GM12875 (cell line): ENCODE measurements at regions not wholly inside any gene's neighbourhood (a gene's known extent, or its start where the extent isn't known, plus 50 kb on each side); places are given as distances from the start of the nearest gene placed in this dataset.
"Not testable (repeated sequence)": the region's sequence is repeated elsewhere in the genome, so short reads cannot be mapped to it uniquely, and the experiment has no call there.

Experiments used
- H3K4me3 ChIP-seq: one replicate; pipeline ENCODE4 v1.5.1; 2011; ENCODE audit warnings: low read depth, low read length, control low read depth
- TF ChIP-seq, protein P1 (sequence below): IDR thresholded peaks from 2 replicates; pipeline ENCODE4 v1.5.1; 2011; ENCODE audit warnings: low read depth, mild to moderate bottlenecking, control low read depth, inconsistent platforms, low read length, moderate library complexity, borderline replicate concordance; ENCODE audit not compliant: insufficient read depth

DNA sequence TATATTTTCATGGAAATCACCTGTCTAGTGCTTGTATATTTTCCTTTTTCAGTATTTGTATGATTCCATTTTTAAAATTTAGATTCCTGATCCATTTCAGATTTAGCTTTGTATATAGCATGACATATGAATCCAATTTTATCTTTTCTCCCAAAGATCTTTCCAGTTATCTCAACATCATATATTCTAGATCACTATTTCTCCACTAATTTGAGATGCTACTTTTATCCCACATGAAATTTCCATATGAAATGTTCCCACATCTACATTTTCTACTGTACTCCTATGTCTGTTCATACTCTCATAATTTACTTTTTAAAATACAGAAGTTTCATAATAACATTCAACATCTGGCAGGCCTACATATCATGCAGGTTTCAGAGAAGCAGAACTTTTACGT lies 1784.1 kb downstream of the SLITRK5 start:
- TF ChIP-seq, protein P1, sequence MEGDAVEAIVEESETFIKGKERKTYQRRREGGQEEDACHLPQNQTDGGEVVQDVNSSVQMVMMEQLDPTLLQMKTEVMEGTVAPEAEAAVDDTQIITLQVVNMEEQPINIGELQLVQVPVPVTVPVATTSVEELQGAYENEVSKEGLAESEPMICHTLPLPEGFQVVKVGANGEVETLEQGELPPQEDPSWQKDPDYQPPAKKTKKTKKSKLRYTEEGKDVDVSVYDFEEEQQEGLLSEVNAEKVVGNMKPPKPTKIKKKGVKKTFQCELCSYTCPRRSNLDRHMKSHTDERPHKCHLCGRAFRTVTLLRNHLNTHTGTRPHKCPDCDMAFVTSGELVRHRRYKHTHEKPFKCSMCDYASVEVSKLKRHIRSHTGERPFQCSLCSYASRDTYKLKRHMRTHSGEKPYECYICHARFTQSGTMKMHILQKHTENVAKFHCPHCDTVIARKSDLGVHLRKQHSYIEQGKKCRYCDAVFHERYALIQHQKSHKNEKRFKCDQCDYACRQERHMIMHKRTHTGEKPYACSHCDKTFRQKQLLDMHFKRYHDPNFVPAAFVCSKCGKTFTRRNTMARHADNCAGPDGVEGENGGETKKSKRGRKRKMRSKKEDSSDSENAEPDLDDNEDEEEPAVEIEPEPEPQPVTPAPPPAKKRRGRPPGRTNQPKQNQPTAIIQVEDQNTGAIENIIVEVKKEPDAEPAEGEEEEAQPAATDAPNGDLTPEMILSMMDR, result no peak

DNA sequence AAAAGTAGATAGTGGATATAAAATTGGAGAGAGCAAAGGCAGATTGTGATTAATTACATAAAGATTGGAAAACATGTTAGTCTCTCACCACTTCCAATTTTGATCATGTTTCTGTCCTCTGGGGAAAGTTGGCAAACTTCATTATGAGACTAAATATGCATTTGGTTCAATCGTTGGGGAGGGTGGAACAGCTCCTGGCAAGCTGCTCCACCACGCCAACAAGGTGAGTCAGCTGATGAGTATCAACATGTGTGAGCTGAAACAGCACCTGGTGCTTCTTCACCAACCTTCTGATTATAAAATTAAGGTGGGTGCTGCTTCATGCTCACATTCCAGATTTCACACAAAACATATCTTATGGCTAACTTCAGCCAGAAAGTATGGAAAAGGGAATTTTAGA lies 1784.6 kb downstream of the SLITRK5 start:
- TF ChIP-seq, protein P1, result no peak
- no peak overlapping the region for H3K4me3 ChIP-seq

More for the DNA sequence above, 1784.1 kb downstream of the SLITRK5 start:
- H3K4me3 ChIP-seq, result no peak overlapping the region

DNA sequence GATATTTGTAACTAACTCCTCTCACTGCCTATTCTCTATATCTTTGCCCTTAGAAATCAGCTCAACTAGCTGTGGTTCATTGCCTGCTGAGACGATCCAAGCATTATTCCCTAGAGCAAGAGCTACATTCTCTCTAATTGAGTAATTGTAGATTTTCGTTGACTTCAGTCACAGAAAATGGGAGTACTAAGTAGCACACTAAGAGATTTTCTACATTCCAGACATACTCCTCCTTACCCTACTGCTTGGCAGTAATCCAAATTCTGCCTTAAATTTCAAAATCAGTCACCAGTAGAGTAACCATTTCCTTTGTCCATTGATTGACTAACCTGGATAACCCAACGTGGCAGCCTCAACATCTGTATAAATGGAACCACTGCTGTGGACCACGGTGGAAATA lies 1786.8 kb downstream of the SLITRK5 start:
- no peak overlapping the region for H3K4me3 ChIP-seq
- TF ChIP-seq, protein P1, result no peak

DNA sequence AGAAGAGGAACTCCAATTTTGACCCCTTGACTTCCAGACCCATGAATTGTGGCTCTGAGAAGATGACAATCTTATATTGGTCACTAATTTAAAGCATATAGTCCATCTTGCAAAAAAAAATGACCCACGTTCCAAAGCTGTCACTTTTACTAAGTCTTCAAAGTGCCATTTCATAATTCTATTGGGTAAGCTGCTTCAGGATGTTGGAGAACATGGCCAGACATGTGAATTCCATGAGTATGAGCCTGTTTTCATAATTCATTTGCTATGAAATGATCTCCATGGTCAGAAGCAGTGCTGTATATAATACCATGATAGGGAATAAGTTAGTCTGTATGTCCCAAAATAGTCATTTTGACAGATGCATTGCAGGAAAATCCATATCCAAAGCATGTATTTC lies 1787.3 kb downstream of the SLITRK5 start:
- TF ChIP-seq, protein P1, result no peak
- no peak overlapping the region for H3K4me3 ChIP-seq

DNA sequence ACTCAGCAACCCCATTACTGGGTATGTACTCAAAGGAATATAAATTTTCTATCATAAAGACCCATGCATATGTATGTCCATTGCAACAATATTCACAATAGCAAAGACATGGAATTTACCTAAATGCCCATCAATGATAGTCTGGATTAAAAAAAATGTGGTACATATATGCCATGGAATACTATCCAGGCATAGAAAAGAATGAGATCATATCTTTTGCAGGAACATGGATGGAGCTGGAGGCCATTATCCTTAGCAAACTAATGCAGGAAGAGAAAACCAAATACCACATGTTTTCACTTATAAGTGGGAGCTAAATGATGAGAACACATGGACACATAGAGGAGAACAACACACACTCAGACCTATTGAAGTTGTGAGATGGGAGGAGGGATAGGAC lies 1789.7 kb downstream of the SLITRK5 start:
- H3K4me3 ChIP-seq, result not testable (repeated sequence)

DNA sequence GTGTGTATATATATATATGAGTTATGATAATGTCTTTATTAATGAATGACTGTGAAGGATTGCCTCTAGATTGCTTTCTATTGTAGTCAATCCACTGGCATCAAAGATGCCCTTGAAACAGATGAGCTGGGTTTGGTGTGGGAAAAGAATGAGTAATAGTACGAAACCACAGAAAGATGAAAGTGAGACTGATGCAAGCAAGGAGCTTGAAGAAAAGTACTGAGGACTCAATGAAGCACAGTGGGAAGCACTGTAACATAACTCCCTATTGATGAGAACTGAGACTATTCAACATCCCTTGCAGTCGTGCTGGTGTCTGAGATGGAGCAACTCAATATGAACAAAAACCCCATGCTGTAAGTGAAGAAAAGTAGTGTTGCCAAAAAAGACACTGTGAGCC lies 1794.2 kb downstream of the SLITRK5 start:
- TF ChIP-seq, protein P1, result no peak
- H3K4me3 ChIP-seq, result no peak overlapping the region

DNA sequence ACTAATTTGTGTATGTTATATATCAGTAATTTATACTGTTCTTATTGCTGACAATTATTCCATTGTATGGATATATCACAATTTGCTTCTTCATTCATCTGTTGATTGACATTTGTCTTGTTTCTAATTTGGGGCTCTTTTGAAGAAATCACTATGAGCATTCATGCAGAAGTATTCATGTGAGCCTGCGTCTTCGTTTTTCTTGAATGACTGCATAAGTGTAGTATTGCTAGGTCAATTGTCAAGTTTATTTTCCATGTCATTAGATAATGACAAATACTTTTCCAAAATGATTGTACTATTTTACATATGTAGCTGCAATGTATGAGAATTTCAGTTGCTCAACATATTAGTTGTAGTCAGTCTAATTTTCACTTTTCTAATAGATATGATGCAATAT lies 1796.9 kb downstream of the SLITRK5 start:
- H3K4me3 ChIP-seq, result no peak overlapping the region
- TF ChIP-seq, protein P1, result no peak

DNA sequence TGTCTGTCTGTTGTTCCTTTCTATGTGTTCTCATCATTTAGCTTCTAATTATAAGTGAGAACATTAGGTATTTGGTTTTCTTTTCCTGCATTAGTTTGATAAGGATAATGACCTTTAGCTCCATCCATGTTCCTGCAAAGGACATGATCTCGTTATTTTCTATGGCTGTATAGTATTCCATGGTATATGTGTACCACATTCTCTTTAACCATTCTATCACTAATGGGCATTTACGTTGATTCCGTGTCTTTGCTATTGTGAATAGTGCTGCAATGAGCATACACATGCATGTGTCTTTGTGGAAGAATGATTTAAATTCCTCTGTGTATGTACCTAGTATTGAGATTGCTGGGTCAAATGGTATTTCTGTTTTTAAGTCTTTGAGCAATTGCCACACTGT lies 1799.7 kb downstream of the SLITRK5 start:
- TF ChIP-seq, protein P1, result no peak

More for the DNA sequence above, 1799.7 kb downstream of the SLITRK5 start:
- no peak overlapping the region for H3K4me3 ChIP-seq
